Endothelial cell of umbilical vein (primary cell): ENCODE measurements at regions not wholly inside any gene's neighbourhood (a gene's known extent, or its start where the extent isn't known, plus 50 kb on each side); places are given as distances from the start of the nearest gene placed in this dataset.

Experiments
- BruUV-seq: library from RNA; stranded (reverse); fragments of 400-500 nt; replicated peaks from 2 replicates; lab custom pipeline; 2021; lab: Mats Ljungman, UMichigan
- CTCF ChIA-PET: fragments of 300-600, 350-600 bp; sonication (Branson Sonifier 250); formaldehyde crosslinking; loops from one replicate; lab custom pipeline; 2021; ENCODE audit warnings: antibody characterized with exemption, inconsistent platforms; lab: Charles Lee
- POLR2A ChIA-PET: fragments of 300-600, 350-600 bp; sonication (Branson Sonifier 250); formaldehyde crosslinking; loops from one replicate; lab custom pipeline; 2021; ENCODE audit warnings: antibody characterized with exemption, inconsistent platforms; lab: Charles Lee
- DNase-seq: peaks from one replicate; pipeline ENCODE4 v3.0.0-alpha.2; 2011; ENCODE audit warnings: low read depth, low spot score
- FAIRE-seq: peaks from 2 replicates; lab custom pipeline; 2011; peaks lifted over from hg19 to GRCh38; lab: Jason Lieb, UNC
- H2AFZ ChIP-seq: 2 replicates; pipeline ENCODE4 v1.6.0; 2012; ENCODE audit warnings: low read depth, low read length, control low read depth, inconsistent platforms
- H3K27ac ChIP-seq: 2 replicates; pipeline ENCODE4 v1.5.1; 2011; ENCODE audit warnings: low read depth, mild to moderate bottlenecking, control low read depth, low read length, moderate library complexity; ENCODE audit not compliant: insufficient read depth
- H3K27me3 ChIP-seq, 2 experiments: 2 replicates each; pipeline versions ENCODE4 v1.6.0 to v1.6.1; 2011; ENCODE audit warnings: low read length in 2 of 2, mixed read lengths in 1 of 2; ENCODE audit not compliant: control insufficient read depth in 2 of 2, insufficient read depth in 2 of 2
- H3K36me3 ChIP-seq, 2 experiments: 2 replicates in 1 of 2; 3 replicates in 1 of 2; pipeline ENCODE4 v1.5.1; 2011; ENCODE audit warnings: low read length in 2 of 2, mild to moderate bottlenecking in 1 of 2, moderate library complexity in 1 of 2; ENCODE audit not compliant: control insufficient read depth in 2 of 2, insufficient read depth in 2 of 2; ENCODE audit errors: extremely low read depth in 1 of 2
- H3K4me1 ChIP-seq: 3 replicates; pipeline ENCODE4 v1.5.1; 2011; ENCODE audit warnings: mild to moderate bottlenecking, low read length; ENCODE audit not compliant: control insufficient read depth, insufficient read depth; ENCODE audit errors: extremely low read depth
- H3K4me2 ChIP-seq: 2 replicates; pipeline ENCODE4 v1.6.1; 2011; ENCODE audit warnings: low read length, control low read depth, mixed read lengths; ENCODE audit not compliant: insufficient read depth
- H3K4me3 ChIP-seq, 3 experiments: fragments of 200-600 bp in 1 of 3; sonication (generic), shearing (Covaris generic) in 1 of 3; replicated peaks in 1 of 3; 2 replicates each; pipeline ENCODE4 v1.5.1; 2011 to 2016; ENCODE audit warnings: control low read depth in 3 of 3, low read length in 3 of 3, mild to moderate bottlenecking in 2 of 3, inconsistent platforms in 1 of 3, low read depth in 1 of 3, moderate library complexity in 1 of 3; ENCODE audit not compliant: insufficient read depth in 1 of 3
- H3K79me2 ChIP-seq: 2 replicates; pipeline ENCODE4 v1.6.0; 2012; ENCODE audit warnings: low read length, inconsistent platforms; ENCODE audit not compliant: control insufficient read depth, insufficient read depth
- H3K9ac ChIP-seq: replicated peaks from 2 replicates; pipeline ENCODE3; 2011; ENCODE audit warnings: low read length, control low read depth; ENCODE audit not compliant: insufficient read depth; ENCODE audit errors: extremely low read depth
- H3K9me1 ChIP-seq: replicated peaks from 3 replicates; pipeline ENCODE4 v1.6.0; 2011; ENCODE audit warnings: mild to moderate bottlenecking, low read length; ENCODE audit not compliant: control insufficient read depth, insufficient read depth; ENCODE audit errors: extremely low read depth
- H3K9me3 ChIP-seq: replicated peaks from 2 replicates; pipeline ENCODE4 v1.5.1; 2012; ENCODE audit warnings: low read length, inconsistent platforms; ENCODE audit not compliant: control insufficient read depth, insufficient read depth
- H4K20me1 ChIP-seq: replicated peaks from 2 replicates; pipeline ENCODE3; 2011; ENCODE audit warnings: mild to moderate bottlenecking, low read length; ENCODE audit not compliant: control insufficient read depth, insufficient read depth; ENCODE audit errors: extremely low read depth
- CTCF ChIP-seq, 2 donors: IDR thresholded peaks; 1 replicate in 1 of 2; 2 replicates in 1 of 2; pipeline ENCODE4 v1.5.1; 2011; ENCODE audit warnings: low read length in 2 of 2, mild to moderate bottlenecking in 2 of 2, moderate library complexity in 2 of 2, control low read depth in 1 of 2, inconsistent platforms in 1 of 2, low read depth in 1 of 2; ENCODE audit not compliant: insufficient read depth in 1 of 2; ENCODE audit errors: extremely low read depth in 1 of 2
- EZH2 ChIP-seq: IDR thresholded peaks from 2 replicates; pipeline ENCODE4 v1.6.1; 2012; ENCODE audit warnings: borderline replicate concordance, low read depth, mild to moderate bottlenecking, moderate library complexity, low read length, inconsistent platforms; ENCODE audit not compliant: severe bottlenecking
- GATA2 ChIP-seq: IDR thresholded peaks from 2 replicates; pipeline ENCODE4 v1.7.0; 2011; ENCODE audit warnings: low read depth, mild to moderate bottlenecking, moderate library complexity, mixed read lengths, low read length; ENCODE audit not compliant: insufficient read length, insufficient read depth
- JUN ChIP-seq: IDR thresholded peaks from 2 replicates; pipeline ENCODE4 v1.6.1; 2011; ENCODE audit warnings: borderline replicate concordance, low read depth; ENCODE audit not compliant: insufficient read length, insufficient read depth
- MAX ChIP-seq: IDR thresholded peaks from 2 replicates; pipeline ENCODE4 v1.6.1; 2011; ENCODE audit not compliant: insufficient read depth, insufficient read length
- MYC ChIP-seq: IDR thresholded peaks from one replicate; pipeline ENCODE4 v1.6.1; 2011; ENCODE audit warnings: mild to moderate bottlenecking, low read depth, low read length
- POLR2A ChIP-seq: IDR thresholded peaks from 2 replicates; pipeline ENCODE4 v1.6.1; 2012; ENCODE audit warnings: low read depth, mild to moderate bottlenecking, control low read depth, low read length
- POLR2AphosphoS5 ChIP-seq: IDR thresholded peaks from 2 replicates; pipeline ENCODE4 v1.6.1; 2012; ENCODE audit warnings: low read depth, mild to moderate bottlenecking, control low read depth, low read length, moderate library complexity; ENCODE audit not compliant: insufficient read depth
- dilution Hi-C: fragments of 300-500 bp; cut with MboI; formaldehyde crosslinking; loops from one replicate; pipeline ENCODE4 v1.15.0; 2019; ENCODE audit warnings: low sequenced_read_pairs; ENCODE audit not compliant: extremely low pct_ligation_motif_present
- intact Hi-C: fragments of 100-400 bp; cut with micrococcal nuclease; formaldehyde crosslinking; loops from one replicate; pipeline ENCODE4 v1.10.0; 2022

GRCh38 chr5:75890546-75890945 lies 173.3 kb upstream of the POC5 start:
- TF ChIP-seq EZH2, result no peak
- no peak for TF ChIP-seq CTCF (IDR thresholded peaks at IDR 0.05; ENCODE audit: extremely low read depth in 1 of 2, insufficient read depth in 1 of 2, low read depth in 1 of 2, low read length in 2 of 2)
- TF ChIP-seq POLR2A, result no peak
- no peak for TF ChIP-seq GATA2
- no peak for TF ChIP-seq MAX
- TF ChIP-seq MYC, result no peak
- TF ChIP-seq JUN, result no peak
- TF ChIP-seq POLR2AphosphoS5, result no peak
- no peak for DNase-seq
- no TSS peak for BruUV-seq
- no peak overlapping the region for H2AFZ ChIP-seq
- ChIA-PET CTCF (no interaction called here), POLR2A (no interaction called here)
- dilution Hi-C loops, result no loop called here
- H3K4me1 ChIP-seq, result no peaks in the 10 kb centered on the region
- no peak overlapping the region for H3K4me3 ChIP-seq
- no peaks in the 10 kb centered on the region for H3K27me3 ChIP-seq
- H3K27ac ChIP-seq, result no peak overlapping the region
- no peaks in the 10 kb centered on the region for H3K9me1 ChIP-seq
- H3K9me3 ChIP-seq, result no peaks in the 10 kb centered on the region
- H3K36me3 ChIP-seq, result no peaks in the 10 kb centered on the region
- intact Hi-C loops, result no loop called here
- no peaks in the 10 kb centered on the region for H4K20me1 ChIP-seq
- no peak overlapping the region for H3K4me2 ChIP-seq
- H3K79me2 ChIP-seq, result no peaks in the 10 kb centered on the region
- H3K9ac ChIP-seq, result no peak overlapping the region
- no peak for FAIRE-seq
